ENCODE measurements at regions not wholly inside any gene's neighbourhood (a gene's known extent, or its start where the extent isn't known, plus 50 kb on each side); places are given as distances from the start of the nearest gene placed in this dataset.

- Histone ChIP-seq H3K9me3 (ENCODE audit: control insufficient read depth, insufficient read depth, low read depth, low read length) (no peaks in the 10 kb centered on the region), H3K4me1 (ENCODE audit: control insufficient read depth, insufficient read depth, low read length) (no peaks in the 10 kb centered on the region), H3K4me3 (ENCODE audit: low read depth in 2 of 2, low read length in 2 of 2) (no peak overlapping the region), H3K27ac (ENCODE audit: low read length) (no peak overlapping the region), H3K27me3 (ENCODE audit: control insufficient read depth, insufficient read depth, low read length) (no peaks in the 10 kb centered on the region), H3K36me3 (ENCODE audit: control insufficient read depth, insufficient read depth, low read length) (no peaks in the 10 kb centered on the region)
- no peak for ATAC-seq
- ChIA-PET POLR2A (no interaction called here), CTCF (no interaction called here)
- no TSS peak for BruUV-seq (replicated peaks)
- intact Hi-C loops (cut with micrococcal nuclease; ENCODE audit: unreplicated experiment) (no loop called here), in situ Hi-C loops (cut with HindIII; ENCODE audit: low pct_unique_long_range_greater_than_20kb, low sequenced_read_pairs) (no loop called here)
- no peak for DNase-seq (ENCODE audit: low read depth, low spot score)
- TF ChIP-seq REST (IDR thresholded peaks at IDR 0.05; ENCODE audit: insufficient read depth in 1 of 2, low read depth in 2 of 2, low read length in 1 of 2) (no peak), POLR2AphosphoS5 (IDR thresholded peaks at IDR 0.05; ENCODE audit: low read depth, low read length) (no peak), TCF7L2 (IDR thresholded peaks at IDR 0.05; ENCODE audit: low read depth, low read length) (no peak), SIN3A (IDR thresholded peaks at IDR 0.05; ENCODE audit: borderline replicate concordance, insufficient read depth, low read depth, low read length) (no peak), CTCF (IDR thresholded peaks at IDR 0.05) (no peak)
Observed at GRCh38 chr16:35198223-35199199, 1739.1 kb downstream of the TP53TG3F start.

GRCh38 chr16:35200662-35201061, 1741.2 kb downstream of the TP53TG3F start:
- POLR2A ChIA-PET: no interaction called here
- H3K27me3 ChIP-seq (ENCODE audit: control insufficient read depth, insufficient read depth, low read length): no peaks in the 10 kb centered on the region
- BruUV-seq (replicated peaks): no TSS peak
- in situ Hi-C loops (cut with HindIII; ENCODE audit: low pct_unique_long_range_greater_than_20kb, low sequenced_read_pairs) (no loop called here), intact Hi-C loops (cut with micrococcal nuclease; ENCODE audit: unreplicated experiment) (no loop called here)
- H3K4me3 ChIP-seq (ENCODE audit: low read depth in 2 of 2, low read length in 2 of 2): no peak overlapping the region
- DNase-seq (ENCODE audit: low read depth, low spot score) (no peak), ATAC-seq (no peak)
- CTCF ChIA-PET: no interaction called here
- no peaks in the 10 kb centered on the region for H3K36me3 ChIP-seq (ENCODE audit: control insufficient read depth, insufficient read depth, low read length)
- H3K27ac ChIP-seq (ENCODE audit: low read length): no peak overlapping the region
- no peaks in the 10 kb centered on the region for H3K9me3 ChIP-seq (ENCODE audit: control insufficient read depth, insufficient read depth, low read depth, low read length)
- no peaks in the 10 kb centered on the region for H3K4me1 ChIP-seq (ENCODE audit: control insufficient read depth, insufficient read depth, low read length)
- TF ChIP-seq TCF7L2 (IDR thresholded peaks at IDR 0.05; ENCODE audit: low read depth, low read length) (no peak), SIN3A (IDR thresholded peaks at IDR 0.05; ENCODE audit: borderline replicate concordance, insufficient read depth, low read depth, low read length) (no peak), POLR2AphosphoS5 (IDR thresholded peaks at IDR 0.05; ENCODE audit: low read depth, low read length) (no peak), REST (IDR thresholded peaks at IDR 0.05; ENCODE audit: insufficient read depth in 1 of 2, low read depth in 2 of 2, low read length in 1 of 2) (no peak), CTCF (IDR thresholded peaks at IDR 0.05) (no peak)

Measured in Panc1 (cell line).